Esophagus muscularis mucosa (tissue), 4 donors: ENCODE measurements at regions not wholly inside any gene's neighbourhood (a gene's known extent, or its start where the extent isn't known, plus 50 kb on each side); places are given as distances from the start of the nearest gene placed in this dataset.
"Not testable (repeated sequence)": the region's sequence is repeated elsewhere in the genome, so short reads cannot be mapped to it uniquely, and the experiment has no call there.

Experiments used
- DNase-seq: peaks from one replicate; pipeline ENCODE4 v3.0.0-alpha.2; 2017; ENCODE audit errors: extremely low spot score
- H3K27ac ChIP-seq, 4 donors: fragments of 200-600 bp; sonication (generic); replicated peaks in 1 of 4; 1 replicate in 3 of 4; 2 replicates in 1 of 4; pipeline ENCODE4 v1.5.1; 2016 to 2019; ENCODE audit warnings: mild to moderate bottlenecking in 1 of 4
- H3K27me3 ChIP-seq, 4 donors: fragments of 200-600 bp; sonication (generic); one replicate each; pipeline versions ENCODE4 v1.5.1 to v1.6.0; 2016 to 2019
- H3K36me3 ChIP-seq, 4 donors: fragments of 200-600 bp; sonication (generic); one replicate each; pipeline ENCODE4 v1.5.1; 2016 to 2019
- H3K4me1 ChIP-seq, 4 donors: fragments of 200-600 bp; sonication (generic); one replicate each; pipeline ENCODE4 v1.5.1; 2016 to 2019
- H3K4me3 ChIP-seq, 4 donors: fragments of 200-600 bp; sonication (generic); 1 replicate in 2 of 4; 2 replicates in 2 of 4; pipeline ENCODE4 v1.5.1; 2016 to 2019; ENCODE audit warnings: mild to moderate bottlenecking in 4 of 4, moderate library complexity in 1 of 4
- H3K9me3 ChIP-seq, 4 donors: fragments of 200-600 bp; sonication (generic); 1 replicate in 3 of 4; 2 replicates in 1 of 4; pipeline ENCODE4 v1.5.1; 2016 to 2019
- CTCF ChIP-seq, 3 experiments: fragments of 200-600 bp in 2 of 3; fragments of 450-650 bp in 1 of 3; sonication (generic) in 2 of 3; IDR thresholded peaks; one replicate each; pipeline ENCODE4 v1.5.1; 2017 to 2019; ENCODE audit warnings: antibody characterized with exemption in 3 of 3, mild to moderate bottlenecking in 2 of 3, moderate library complexity in 1 of 3
- EP300 ChIP-seq: sonication (generic); formaldehyde crosslinking; IDR thresholded peaks from one replicate; pipeline ENCODE4 v1.6.1; 2017; ENCODE audit warnings: antibody characterized with exemption
- POLR2A ChIP-seq: fragments of 450-650 bp; IDR thresholded peaks from one replicate; pipeline ENCODE4 v1.6.1; 2017; ENCODE audit warnings: antibody characterized with exemption, moderate library complexity, mild to moderate bottlenecking, low read depth
- POLR2AphosphoS5 ChIP-seq, 2 donors: sonication (generic); formaldehyde crosslinking; IDR thresholded peaks; one replicate each; pipeline ENCODE4 v1.6.1; 2017; ENCODE audit warnings: antibody characterized with exemption in 2 of 2
- WGBS: methylation state at CpG from one replicate; pipeline ENCODE4 v1.1.5; 2018; 5-methylcytosine and 5-hydroxymethylcytosine counted together
- intact Hi-C: fragments of 100-400 bp; cut with DNase I; formaldehyde crosslinking; loops from one replicate; pipeline ENCODE4 v1.15.1; 2023

GRCh38 chr4:174183259-174183658, 100.2 kb downstream of the FBXO8 start:
- H3K4me3 ChIP-seq, result no peak overlapping the region
- no peak for DNase-seq
- intact Hi-C loops, result no loop called here

GRCh38 chr4:174181827-174182226, 101.6 kb downstream of the FBXO8 start:
- no peak for DNase-seq
- Histone ChIP-seq H3K27me3 (no peaks in the 10 kb centered on the region), H3K4me3 (no peak overlapping the region), H3K9me3 (no peaks in the 10 kb centered on the region), H3K4me1 (no peaks in the 10 kb centered on the region), H3K36me3 (no peaks in the 10 kb centered on the region), H3K27ac (no peak overlapping the region)
- intact Hi-C loops, result no loop called here
- TF ChIP-seq CTCF (IDR thresholded peaks at IDR 0.05) (no peak), POLR2A (no peak)

More at GRCh38 chr4:174183259-174183658, 100.2 kb downstream of the FBXO8 start:
- no peaks in the 10 kb centered on the region for H3K9me3 ChIP-seq
- no peak for TF ChIP-seq EP300
- no peaks in the 10 kb centered on the region for H3K27me3 ChIP-seq
- H3K27ac ChIP-seq, result no peak overlapping the region
- no peaks in the 10 kb centered on the region for H3K4me1 ChIP-seq
- H3K36me3 ChIP-seq, result no peaks in the 10 kb centered on the region

- Histone ChIP-seq H3K4me1 (no peaks in the 10 kb centered on the region), H3K36me3 (no peaks in the 10 kb centered on the region), H3K9me3 (no peaks in the 10 kb centered on the region), H3K27ac (no peak overlapping the region), H3K4me3 (no peak overlapping the region), H3K27me3 (no peaks in the 10 kb centered on the region)
- intact Hi-C loops, result no loop called here
- TF ChIP-seq POLR2A (no peak), CTCF (IDR thresholded peaks at IDR 0.05) (no peak), EP300 (no peak), POLR2AphosphoS5 (IDR thresholded peaks at IDR 0.05) (no peak)
- WGBS, result 32% methylated on average over 1 of the region's 1 CpG
- no peak for DNase-seq
These were observed 105.9 kb downstream of the FBXO8 start for GRCh38 chr4:174177536-174177935.

GRCh38 chr4:174175836-174176235, 107.6 kb downstream of the FBXO8 start:
- H3K4me3 ChIP-seq, H3K4me1 ChIP-seq, H3K27ac ChIP-seq, H3K27me3 ChIP-seq, intact Hi-C loops, H3K9me3 ChIP-seq, H3K36me3 ChIP-seq, DNase-seq: not testable (repeated sequence)
- WGBS, result 97% methylated on average over 4 of the region's 4 CpGs

- Histone ChIP-seq H3K9me3 (no peaks in the 10 kb centered on the region), H3K27ac (no peak overlapping the region), H3K4me1 (no peaks in the 10 kb centered on the region), H3K27me3 (no peaks in the 10 kb centered on the region), H3K4me3 (no peak overlapping the region), H3K36me3 (no peaks in the 10 kb centered on the region)
- intact Hi-C loops, result no loop called here
- no peak for DNase-seq
- TF ChIP-seq CTCF (IDR thresholded peaks at IDR 0.05) (no peak), POLR2A (no peak), EP300 (no peak), POLR2AphosphoS5 (IDR thresholded peaks at IDR 0.05) (no peak)
- WGBS, result 82% methylated on average over 1 of the region's 1 CpG
These were observed 110.1 kb downstream of the FBXO8 start for GRCh38 chr4:174173360-174173759.

GRCh38 chr4:174172274-174172673, 111.2 kb downstream of the FBXO8 start:
- H3K4me1 ChIP-seq, result no peaks in the 10 kb centered on the region
- no peaks in the 10 kb centered on the region for H3K27me3 ChIP-seq
- TF ChIP-seq CTCF (IDR thresholded peaks at IDR 0.05), result no peak
- no peak for TF ChIP-seq EP300
- TF ChIP-seq POLR2AphosphoS5 (IDR thresholded peaks at IDR 0.05), result no peak
- no peak for TF ChIP-seq POLR2A
- H3K4me3 ChIP-seq, result no peak overlapping the region
- H3K9me3 ChIP-seq, result no peaks in the 10 kb centered on the region
- DNase-seq, result no peak
- intact Hi-C loops, result no loop called here
- no peak overlapping the region for H3K27ac ChIP-seq
- WGBS, result 88% methylated on average over 3 of the region's 3 CpGs
- no peaks in the 10 kb centered on the region for H3K36me3 ChIP-seq
